H1 (cell line): ENCODE measurements at regions not wholly inside any gene's neighbourhood (a gene's known extent, or its start where the extent isn't known, plus 50 kb on each side); places are given as distances from the start of the nearest gene placed in this dataset.

ENCODE experiments used
- RXRA ChIP-seq: IDR thresholded peaks from 2 replicates; pipeline ENCODE4 v1.6.1; 2011; ENCODE audit warnings: low read depth, mild to moderate bottlenecking, low read length, moderate library complexity; ENCODE audit not compliant: insufficient read depth

DNA sequence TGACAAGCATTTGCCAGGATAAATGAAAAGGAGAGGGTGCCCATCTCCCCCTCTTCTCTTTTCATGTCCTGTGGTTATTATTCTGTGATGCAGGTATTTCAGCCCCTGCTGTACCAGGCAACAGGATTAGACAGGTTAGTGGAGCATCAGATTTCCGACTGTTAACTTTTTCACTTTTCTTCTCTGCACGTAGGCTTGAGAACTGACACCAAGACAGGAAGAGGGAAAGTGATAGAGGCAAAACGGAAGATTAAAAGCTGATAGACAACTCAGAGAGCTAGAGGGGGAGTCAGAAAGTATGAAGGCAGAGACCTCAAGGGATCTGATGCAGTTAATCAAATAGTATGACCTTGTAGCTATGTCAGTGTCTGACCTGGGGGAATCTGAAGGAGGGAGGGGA lies 132.8 kb downstream of the SOX9 start (continued):
- TF ChIP-seq RXRA: no peak
